ENCODE measurements at regions not wholly inside any gene's neighbourhood (a gene's known extent, or its start where the extent isn't known, plus 50 kb on each side); places are given as distances from the start of the nearest gene placed in this dataset.

GRCh38 chr14:89648510-89648909 lies 231.5 kb upstream of the FOXN3 start:
- Histone ChIP-seq H3K4me3 (ENCODE audit: low read depth, low read length) (no peak overlapping the region), H3K27me3 (ENCODE audit: control insufficient read depth, insufficient read depth, low read length) (no peaks in the 10 kb centered on the region), H3K36me3 (ENCODE audit: control insufficient read depth, insufficient read depth, low read length) (no peaks in the 10 kb centered on the region), H3K4me1 (ENCODE audit: control insufficient read depth, insufficient read depth, low read length, poor library complexity, severe bottlenecking) (peaks cover 4% of the 10 kb centered on the region), H3K9me3 (ENCODE audit: control insufficient read depth in 2 of 2, low read length in 2 of 2) (no peaks in the 10 kb centered on the region), H3K27ac (ENCODE audit: insufficient read depth, low read length, poor library complexity, severe bottlenecking) (no peak overlapping the region)
- ATAC-seq (ENCODE audit: low read depth in 2 of 2) (no peak), DNase-seq (no peak)
- Mint-ChIP-seq H3K27ac (no peak overlapping the region), H3K4me3 (no peak overlapping the region), H3K36me3 (no peaks in the 10 kb centered on the region), H3K4me1 (peaks cover 11 to 17% (median 14%) of the 10 kb centered on the region in 4 donors), H3K27me3 (peaks cover 5% of the 10 kb centered on the region), H3K9me3 (peaks cover 0 to 1% (median 0%) of the 10 kb centered on the region in 7 donors)

GRCh38 chr14:89646971-89647370 lies 229.9 kb upstream of the FOXN3 start:
- no peaks in the 10 kb centered on the region for H3K9me3 ChIP-seq (ENCODE audit: control insufficient read depth in 2 of 2, low read length in 2 of 2)
- no peaks in the 10 kb centered on the region for H3K9me3 Mint-ChIP-seq
- no peak overlapping the region for H3K27ac Mint-ChIP-seq
- no peak for ATAC-seq (ENCODE audit: low read depth in 2 of 2)
- H3K36me3 Mint-ChIP-seq = no peaks in the 10 kb centered on the region
- H3K27ac ChIP-seq (ENCODE audit: insufficient read depth, low read length, poor library complexity, severe bottlenecking) = no peak overlapping the region
- no peak for DNase-seq
- peaks cover 11 to 26% (median 23%) of the 10 kb centered on the region in 4 donors for H3K4me1 Mint-ChIP-seq
- H3K27me3 Mint-ChIP-seq = peaks cover 5% of the 10 kb centered on the region
- H3K4me3 Mint-ChIP-seq = no peak overlapping the region
- H3K4me3 ChIP-seq (ENCODE audit: low read depth, low read length) = no peak overlapping the region
- H3K36me3 ChIP-seq (ENCODE audit: control insufficient read depth, insufficient read depth, low read length) = no peaks in the 10 kb centered on the region
- no peaks in the 10 kb centered on the region for H3K27me3 ChIP-seq (ENCODE audit: control insufficient read depth, insufficient read depth, low read length)
- peaks cover 12% of the 10 kb centered on the region for H3K4me1 ChIP-seq (ENCODE audit: control insufficient read depth, insufficient read depth, low read length, poor library complexity, severe bottlenecking)

- Histone ChIP-seq H3K36me3 (ENCODE audit: control insufficient read depth, insufficient read depth, low read length) (no peaks in the 10 kb centered on the region), H3K27me3 (ENCODE audit: control insufficient read depth, insufficient read depth, low read length) (no peaks in the 10 kb centered on the region), H3K4me3 (ENCODE audit: low read depth, low read length) (no peak overlapping the region), H3K4me1 (ENCODE audit: control insufficient read depth, insufficient read depth, low read length, poor library complexity, severe bottlenecking) (peaks cover 32% of the 10 kb centered on the region), H3K9me3 (ENCODE audit: control insufficient read depth in 2 of 2, low read length in 2 of 2) (no peaks in the 10 kb centered on the region), H3K27ac (ENCODE audit: insufficient read depth, low read length, poor library complexity, severe bottlenecking) (no peak overlapping the region)
- Mint-ChIP-seq H3K36me3 (no peaks in the 10 kb centered on the region), H3K27ac (no peak overlapping the region), H3K9me3 (no peaks in the 10 kb centered on the region), H3K4me3 (no peak overlapping the region), H3K4me1 (peaks cover 17 to 45% (median 39%) of the 10 kb centered on the region in 4 donors), H3K27me3 (peaks cover 4% of the 10 kb centered on the region)
- no peak for DNase-seq
- no peak for ATAC-seq (ENCODE audit: low read depth in 2 of 2)
These were observed 227.6 kb upstream of the FOXN3 start for GRCh38 chr14:89644641-89645040.

- DNase-seq = peak in 2 of 3 donors; percentile 48 to 91
- peak overlapping the region; percentile 82 for H3K27ac ChIP-seq (ENCODE audit: insufficient read depth, low read length, poor library complexity, severe bottlenecking)
These were observed 224.6 kb upstream of the FOXN3 start for GRCh38 chr14:89641495-89642175.

GRCh38 chr14:89640141-89640540 lies 223.1 kb upstream of the FOXN3 start:
- Mint-ChIP-seq H3K27me3 (no peaks in the 10 kb centered on the region), H3K9me3 (peaks cover 0 to 2% (median 0%) of the 10 kb centered on the region in 7 donors), H3K4me1 (peaks cover 30 to 63% (median 48%) of the 10 kb centered on the region in 4 donors), H3K27ac (peak overlapping the region; percentile 68 to 98 (median 69)), H3K4me3 (peak overlapping the region in 2 of 4 donors; percentile 5 to 78), H3K36me3 (no peaks in the 10 kb centered on the region)
- H3K36me3 ChIP-seq (ENCODE audit: control insufficient read depth, insufficient read depth, low read length) = no peaks in the 10 kb centered on the region
- H3K9me3 ChIP-seq (ENCODE audit: control insufficient read depth in 2 of 2, low read length in 2 of 2) = no peaks in the 10 kb centered on the region
- no peak for DNase-seq
- ATAC-seq (ENCODE audit: low read depth in 2 of 2) = no peak
- H3K27ac ChIP-seq (ENCODE audit: insufficient read depth, low read length, poor library complexity, severe bottlenecking) = no peak overlapping the region
- H3K27me3 ChIP-seq (ENCODE audit: control insufficient read depth, insufficient read depth, low read length) = no peaks in the 10 kb centered on the region
- H3K4me1 ChIP-seq (ENCODE audit: control insufficient read depth, insufficient read depth, low read length, poor library complexity, severe bottlenecking) = peaks cover 43% of the 10 kb centered on the region
- H3K4me3 ChIP-seq (ENCODE audit: low read depth, low read length) = peak overlapping the region; percentile 38

More at GRCh38 chr14:89641495-89642175, 224.6 kb upstream of the FOXN3 start:
- H3K4me1 ChIP-seq (ENCODE audit: control insufficient read depth, insufficient read depth, low read length, poor library complexity, severe bottlenecking) = peaks cover 43% of the 10 kb centered on the region
- Mint-ChIP-seq H3K4me1 (peaks cover 29 to 63% (median 46%) of the 10 kb centered on the region in 4 donors), H3K36me3 (no peaks in the 10 kb centered on the region), H3K4me3 (peak overlapping the region; percentile 70 to 85 (median 82)), H3K27ac (peak overlapping the region; percentile 94 to 97 (median 96)), H3K27me3 (no peaks in the 10 kb centered on the region), H3K9me3 (no peaks in the 10 kb centered on the region)
- H3K9me3 ChIP-seq (ENCODE audit: control insufficient read depth in 2 of 2, low read length in 2 of 2) = no peaks in the 10 kb centered on the region
- ATAC-seq (ENCODE audit: low read depth in 2 of 2) = peak; percentile 95 to 96
- H3K36me3 ChIP-seq (ENCODE audit: control insufficient read depth, insufficient read depth, low read length) = no peaks in the 10 kb centered on the region
- H3K4me3 ChIP-seq (ENCODE audit: low read depth, low read length) = peak overlapping the region; percentile 88
- H3K27me3 ChIP-seq (ENCODE audit: control insufficient read depth, insufficient read depth, low read length) = no peaks in the 10 kb centered on the region

- Histone ChIP-seq H3K27ac (ENCODE audit: insufficient read depth, low read length, poor library complexity, severe bottlenecking) (no peak overlapping the region), H3K4me1 (ENCODE audit: control insufficient read depth, insufficient read depth, low read length, poor library complexity, severe bottlenecking) (peaks cover 43% of the 10 kb centered on the region), H3K4me3 (ENCODE audit: low read depth, low read length) (peak overlapping the region; percentile 38), H3K9me3 (ENCODE audit: control insufficient read depth in 2 of 2, low read length in 2 of 2) (no peaks in the 10 kb centered on the region), H3K36me3 (ENCODE audit: control insufficient read depth, insufficient read depth, low read length) (no peaks in the 10 kb centered on the region), H3K27me3 (ENCODE audit: control insufficient read depth, insufficient read depth, low read length) (no peaks in the 10 kb centered on the region)
- Mint-ChIP-seq H3K9me3 (peaks cover 0 to 2% (median 0%) of the 10 kb centered on the region in 7 donors), H3K27ac (peak overlapping the region; percentile 68 to 98 (median 69)), H3K36me3 (no peaks in the 10 kb centered on the region), H3K4me1 (peaks cover 30 to 63% (median 48%) of the 10 kb centered on the region in 4 donors), H3K4me3 (peak overlapping the region in 2 of 4 donors; percentile 5 to 78), H3K27me3 (no peaks in the 10 kb centered on the region)
- no peak for DNase-seq
- ATAC-seq (ENCODE audit: low read depth in 2 of 2) = no peak
These were observed 222.7 kb upstream of the FOXN3 start for GRCh38 chr14:89639687-89640086.

- no peaks in the 10 kb centered on the region for H3K36me3 Mint-ChIP-seq
- no peaks in the 10 kb centered on the region for H3K27me3 Mint-ChIP-seq
- DNase-seq (peak in 2 of 3 donors; percentile 20 to 54), ATAC-seq (ENCODE audit: low read depth in 2 of 2) (no peak)
- Histone ChIP-seq H3K4me3 (ENCODE audit: low read depth, low read length) (peak overlapping the region; percentile 75), H3K4me1 (ENCODE audit: control insufficient read depth, insufficient read depth, low read length, poor library complexity, severe bottlenecking) (peaks cover 43% of the 10 kb centered on the region), H3K27me3 (ENCODE audit: control insufficient read depth, insufficient read depth, low read length) (no peaks in the 10 kb centered on the region), H3K27ac (ENCODE audit: insufficient read depth, low read length, poor library complexity, severe bottlenecking) (peak overlapping the region; percentile 18), H3K9me3 (ENCODE audit: control insufficient read depth in 2 of 2, low read length in 2 of 2) (no peaks in the 10 kb centered on the region), H3K36me3 (ENCODE audit: control insufficient read depth, insufficient read depth, low read length) (no peaks in the 10 kb centered on the region)
- H3K27ac Mint-ChIP-seq = peak overlapping the region; percentile 0 to 98 (median 84)
- peaks cover 0 to 2% (median 0%) of the 10 kb centered on the region in 7 donors for H3K9me3 Mint-ChIP-seq
- H3K4me3 Mint-ChIP-seq = peak overlapping the region; percentile 14 to 74 (median 66)
- peaks cover 30 to 63% (median 45%) of the 10 kb centered on the region in 4 donors for H3K4me1 Mint-ChIP-seq
These were observed 221.9 kb upstream of the FOXN3 start for GRCh38 chr14:89638891-89639290.

GRCh38 chr14:89637581-89637980 lies 220.5 kb upstream of the FOXN3 start:
- H3K4me3 ChIP-seq (ENCODE audit: low read depth, low read length) = no peak overlapping the region
- ATAC-seq (ENCODE audit: low read depth in 2 of 2) = no peak
- H3K27ac Mint-ChIP-seq = no peak overlapping the region
- H3K4me1 Mint-ChIP-seq = peaks cover 30 to 62% (median 47%) of the 10 kb centered on the region in 4 donors
- DNase-seq = no peak
- H3K9me3 Mint-ChIP-seq = peaks cover 0 to 2% (median 0%) of the 10 kb centered on the region in 7 donors
- no peaks in the 10 kb centered on the region for H3K9me3 ChIP-seq (ENCODE audit: control insufficient read depth in 2 of 2, low read length in 2 of 2)
- H3K4me3 Mint-ChIP-seq = no peak overlapping the region
- no peaks in the 10 kb centered on the region for H3K27me3 ChIP-seq (ENCODE audit: control insufficient read depth, insufficient read depth, low read length)
- H3K36me3 ChIP-seq (ENCODE audit: control insufficient read depth, insufficient read depth, low read length) = no peaks in the 10 kb centered on the region
- H3K4me1 ChIP-seq (ENCODE audit: control insufficient read depth, insufficient read depth, low read length, poor library complexity, severe bottlenecking) = peaks cover 42% of the 10 kb centered on the region
- no peak overlapping the region for H3K27ac ChIP-seq (ENCODE audit: insufficient read depth, low read length, poor library complexity, severe bottlenecking)
- H3K36me3 Mint-ChIP-seq = no peaks in the 10 kb centered on the region
- no peaks in the 10 kb centered on the region for H3K27me3 Mint-ChIP-seq
